ENCODE measurements at regions not wholly inside any gene's neighbourhood (a gene's known extent, or its start where the extent isn't known, plus 50 kb on each side); places are given as distances from the start of the nearest gene placed in this dataset.

GRCh38 chr19:31451686-31452330, 102.6 kb upstream of the TSHZ3 start:
- TF ChIP-seq REST (IDR thresholded peaks at IDR 0.05; ENCODE audit: low read depth) (no peak), RAD21 (IDR thresholded peaks at IDR 0.05; ENCODE audit: low read depth) (no peak), TAF1 (IDR thresholded peaks at IDR 0.05; ENCODE audit: low read depth) (no peak), CEBPB (IDR thresholded peaks at IDR 0.05) (no peak)

Data from Ishikawa (cell line).